GM04504 (cell line): ENCODE measurements at regions not wholly inside any gene's neighbourhood (a gene's known extent, or its start where the extent isn't known, plus 50 kb on each side); places are given as distances from the start of the nearest gene placed in this dataset.

Experiments used
- DNase-seq: peaks from one replicate; pipeline ENCODE4 v3.0.0-alpha.2; 2012; ENCODE audit warnings: low read depth

DNA sequence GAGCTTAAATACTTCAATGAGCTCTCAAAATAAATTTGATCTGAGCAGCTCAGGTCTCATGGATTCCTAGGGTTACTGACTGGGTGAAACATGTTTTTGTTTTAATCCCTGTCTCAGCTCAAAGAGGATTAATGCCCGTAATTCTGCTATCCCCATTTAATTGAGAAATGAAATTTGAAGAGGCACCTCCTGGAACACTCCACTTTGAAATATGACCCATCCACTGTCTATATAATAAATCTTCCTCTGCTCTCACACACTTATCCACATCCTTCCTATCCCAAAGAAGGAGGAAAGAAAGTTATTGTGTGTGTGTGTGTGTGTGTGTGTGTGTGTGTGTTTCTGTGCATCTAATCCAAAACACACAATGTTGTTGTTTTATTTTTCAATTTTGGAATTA, 2082.4 kb upstream of the PIK3C3 start:
- no peak for DNase-seq

DNA sequence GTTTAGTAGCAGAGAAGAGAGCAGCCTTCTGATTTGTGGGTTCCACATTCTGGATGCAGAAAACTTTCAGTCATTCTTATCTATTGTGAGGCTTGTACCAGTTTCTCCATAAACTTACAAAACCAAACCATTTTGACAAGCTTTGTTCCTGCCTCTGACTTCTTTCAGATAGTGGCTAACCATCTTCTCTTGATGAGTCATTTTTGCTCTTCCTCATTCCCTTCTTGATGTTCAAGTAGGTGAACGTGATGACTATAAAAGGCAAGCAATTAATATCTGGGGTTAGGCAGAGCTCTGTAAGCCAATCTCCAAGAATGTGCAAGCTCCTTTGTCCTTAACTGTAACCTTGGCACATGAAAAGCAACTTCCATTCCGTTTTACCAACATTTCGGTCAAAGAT, 2083.1 kb upstream of the PIK3C3 start:
- no peak for DNase-seq

DNA sequence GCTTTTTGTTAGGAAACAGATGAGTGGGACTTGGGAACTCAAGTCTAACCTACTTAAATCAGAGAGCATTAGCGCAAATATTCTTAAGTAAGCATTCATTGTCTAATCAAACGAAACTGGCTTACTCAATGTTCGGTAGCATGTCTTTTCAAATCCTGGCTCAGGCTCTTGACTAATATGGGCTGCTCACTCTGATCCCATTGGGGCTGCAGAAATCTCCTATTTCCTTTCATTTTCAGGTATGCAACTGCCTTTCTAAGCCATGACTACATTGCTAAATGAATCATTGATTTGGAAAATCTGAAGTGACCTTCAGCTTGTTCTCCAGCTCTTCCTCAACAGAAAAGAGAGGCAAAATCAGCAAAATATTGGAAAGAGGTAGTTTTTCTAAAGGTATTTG, 2084.4 kb upstream of the PIK3C3 start:
- DNase-seq: no peak

DNA sequence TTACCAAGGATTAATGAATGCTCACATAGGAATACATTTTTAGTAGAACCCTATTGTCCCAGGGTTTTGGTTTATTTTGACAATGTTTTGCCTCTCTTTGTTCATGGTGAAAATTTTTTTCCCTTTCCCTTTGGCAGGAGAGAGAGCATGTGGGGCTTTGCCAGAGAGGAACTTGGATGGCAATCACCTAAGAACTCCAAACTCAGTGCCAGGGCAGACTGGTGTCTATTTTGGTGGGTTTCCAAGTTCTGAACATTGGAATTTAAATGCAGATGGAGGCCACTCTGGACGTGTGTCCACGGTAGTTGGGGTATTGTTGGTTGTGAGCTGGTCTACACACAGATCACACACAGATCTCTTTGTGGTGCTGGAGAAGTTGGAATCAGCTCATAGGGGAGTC, 2091.1 kb upstream of the PIK3C3 start:
- DNase-seq: no peak

DNA sequence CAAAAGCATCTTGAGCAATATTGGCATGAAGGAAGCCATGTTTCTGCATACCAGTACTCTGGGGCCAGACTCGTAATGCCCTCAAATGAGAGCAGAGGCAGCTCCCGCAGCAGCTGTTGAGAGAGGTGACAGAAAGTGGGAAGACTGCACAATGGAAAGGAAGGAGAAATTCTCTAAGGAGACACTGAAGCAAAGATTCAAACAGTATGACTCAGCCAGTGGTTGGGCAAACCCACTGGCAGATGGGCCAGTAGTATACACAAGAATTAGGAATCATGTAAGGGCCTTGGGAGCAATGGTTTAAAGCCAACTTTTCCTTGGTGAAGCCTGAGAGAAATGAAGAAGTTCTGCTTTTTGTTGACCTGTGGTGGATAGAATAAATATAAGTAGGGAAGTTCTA, 2092.7 kb upstream of the PIK3C3 start:
- no peak for DNase-seq

DNA sequence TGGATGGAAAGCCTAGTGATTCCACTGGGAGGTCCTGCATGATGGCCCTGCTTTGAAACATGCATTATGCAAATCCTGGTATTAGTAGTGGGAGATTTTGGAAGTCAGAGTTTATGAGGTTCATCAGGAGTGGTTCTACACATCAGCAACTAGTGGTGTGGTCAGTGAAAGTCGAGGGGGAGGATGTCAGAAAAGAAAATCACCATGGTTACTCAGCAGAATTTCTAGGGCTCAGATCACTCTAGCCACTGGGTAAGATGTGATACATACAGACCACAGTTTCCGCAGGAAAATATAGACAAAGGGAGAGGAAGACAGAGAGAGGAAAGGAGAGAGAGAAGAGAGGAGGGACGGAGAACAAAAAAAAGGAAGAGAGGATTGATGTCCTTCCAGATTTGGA, 2100.7 kb upstream of the PIK3C3 start:
- DNase-seq: no peak

DNA sequence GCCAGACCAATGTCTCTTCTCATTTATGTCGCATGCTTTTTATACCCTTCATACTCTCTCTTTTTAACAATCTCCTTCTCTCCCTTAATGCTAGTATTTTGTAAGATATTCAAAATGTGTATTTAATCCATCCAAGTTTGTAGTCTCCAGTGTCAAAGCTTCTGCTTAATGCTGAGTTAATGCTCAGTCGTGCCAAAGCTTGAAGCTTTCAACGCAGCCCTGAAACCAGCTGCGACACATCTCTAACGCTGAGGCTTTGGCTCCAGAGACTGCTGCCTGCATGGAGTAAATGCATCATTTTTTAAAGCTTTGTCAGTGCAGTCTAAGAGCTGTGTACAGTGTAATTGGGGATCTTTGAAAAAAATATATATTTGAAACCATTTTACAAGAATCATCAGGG, 2108.8 kb upstream of the PIK3C3 start:
- no peak for DNase-seq

DNA sequence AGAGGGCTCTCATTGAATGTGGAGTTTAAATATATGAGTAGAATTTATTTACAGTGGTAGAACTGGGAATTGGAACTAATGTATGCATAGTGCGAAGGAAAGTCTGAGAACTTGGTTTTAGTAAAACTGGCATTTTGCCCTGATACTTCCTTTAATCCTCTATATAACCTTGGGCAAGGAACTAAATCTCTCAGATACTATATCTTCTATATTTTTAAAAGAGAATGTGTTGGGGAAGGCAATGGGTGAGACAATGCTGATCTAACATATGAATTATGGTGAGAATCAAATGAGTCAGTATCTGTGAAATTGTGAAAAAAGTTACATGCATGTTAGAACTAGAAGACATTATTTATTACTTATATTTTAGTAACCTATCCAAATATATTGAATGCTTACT, 2109.4 kb upstream of the PIK3C3 start:
- DNase-seq: no peak

DNA sequence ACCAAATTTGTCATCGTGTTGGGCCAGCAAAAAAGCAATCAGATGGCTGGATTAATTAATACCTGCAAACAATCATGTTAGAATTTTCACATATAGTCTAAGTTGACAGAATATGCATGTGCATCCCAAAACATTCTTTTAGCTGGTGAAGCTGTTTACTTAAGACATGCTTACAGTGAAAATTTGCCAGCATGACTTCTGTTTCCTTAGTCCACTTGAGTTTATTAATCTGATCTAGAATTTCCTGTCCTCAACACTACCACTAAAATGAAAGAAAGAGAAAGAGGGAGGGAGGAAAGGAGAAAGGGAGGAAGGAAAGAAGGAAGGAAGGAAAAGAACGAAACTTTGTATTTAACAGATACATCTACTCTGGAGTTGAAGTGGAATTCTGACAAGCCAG, 2109.9 kb upstream of the PIK3C3 start:
- no peak for DNase-seq

DNA sequence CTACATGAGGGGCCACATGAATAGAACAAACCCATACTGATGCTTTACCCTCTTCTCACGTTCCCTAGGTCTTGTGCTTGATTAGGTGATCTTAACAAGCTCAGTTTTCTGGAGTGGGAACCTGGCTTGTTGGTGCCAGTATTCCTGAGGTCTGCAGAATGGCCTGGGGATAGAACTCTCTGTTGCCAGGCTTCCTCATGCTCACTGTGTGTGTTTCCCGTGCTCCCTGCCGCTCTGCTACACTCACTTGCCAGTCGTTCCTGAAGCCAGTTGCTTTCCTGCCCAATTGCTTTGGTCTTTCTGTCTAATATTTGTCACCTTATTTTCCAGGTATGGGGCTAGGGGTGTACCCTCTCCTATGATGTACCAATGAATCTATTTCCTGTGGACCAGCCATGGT, 2111.5 kb upstream of the PIK3C3 start:
- DNase-seq: no peak

DNA sequence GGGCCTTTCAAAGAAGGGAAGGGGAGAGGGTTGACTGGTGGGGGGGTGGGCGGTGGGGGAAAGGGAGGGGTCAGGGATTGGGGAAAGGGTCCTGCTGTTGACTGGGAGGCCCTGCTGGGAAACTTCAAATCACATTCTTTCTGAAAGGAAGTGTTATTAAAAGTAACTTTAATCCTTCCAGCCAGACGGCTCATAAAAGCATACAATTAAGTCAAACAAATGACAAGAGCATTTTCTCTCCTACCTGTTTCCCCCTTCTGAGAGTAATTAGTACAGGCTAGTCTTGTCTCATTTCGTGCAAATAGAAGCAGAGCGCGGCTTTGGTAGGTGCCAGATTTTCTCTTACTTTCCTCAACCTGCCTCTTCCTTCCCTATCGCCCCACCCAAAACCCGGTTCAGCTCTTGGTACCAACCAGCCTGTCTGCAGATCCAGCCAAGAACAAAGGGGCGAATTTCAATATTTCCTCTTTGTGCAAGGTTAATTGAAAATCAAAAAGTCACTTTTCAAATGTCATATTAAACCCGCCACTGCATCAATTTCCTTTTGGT, 2112.6 kb upstream of the PIK3C3 start:
- DNase-seq: no peak

DNA sequence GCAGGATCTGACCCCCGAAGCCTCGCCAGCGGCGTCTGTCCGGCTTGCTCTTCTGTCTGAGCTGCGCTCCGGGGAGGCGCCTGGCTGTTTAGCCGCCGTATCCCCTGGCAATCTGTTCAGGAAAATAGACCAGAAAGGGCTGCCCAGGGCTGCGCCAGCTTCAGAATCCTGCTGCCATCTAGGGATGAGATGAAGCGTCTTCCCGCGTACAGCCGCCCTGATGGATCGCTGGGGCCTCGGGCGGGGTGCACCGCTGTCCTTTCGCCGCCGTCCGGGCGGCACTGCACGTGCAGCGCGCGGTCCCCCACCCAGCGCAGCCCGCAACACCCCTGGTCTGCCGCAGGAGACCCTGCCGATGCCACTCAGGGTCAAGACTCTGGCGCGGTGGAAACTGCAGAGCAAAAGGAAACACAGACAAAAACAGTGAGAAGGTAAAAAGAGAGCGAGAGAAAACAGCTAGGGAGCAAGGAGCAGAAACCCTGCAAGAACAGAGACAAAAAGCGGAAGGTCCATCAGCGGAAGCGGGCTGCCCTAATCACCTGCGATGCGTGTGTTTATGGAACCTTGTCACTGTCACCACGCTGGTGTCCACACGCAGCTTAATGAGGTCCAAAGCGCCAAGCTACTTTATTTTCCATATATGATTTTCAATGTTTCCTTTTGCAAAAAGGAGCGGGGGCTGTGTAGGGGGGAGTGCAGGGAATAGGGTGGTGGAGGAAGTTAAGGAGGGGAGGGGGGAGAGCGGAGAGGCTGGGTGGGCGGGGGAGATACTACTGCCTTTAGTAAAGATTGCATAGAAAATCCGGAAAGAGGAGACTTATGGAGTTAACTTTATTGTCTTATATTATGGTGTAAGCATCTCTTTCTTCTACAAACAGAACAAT, 2113.3 kb upstream of the PIK3C3 start:
- peak; percentile 42 for DNase-seq

DNA sequence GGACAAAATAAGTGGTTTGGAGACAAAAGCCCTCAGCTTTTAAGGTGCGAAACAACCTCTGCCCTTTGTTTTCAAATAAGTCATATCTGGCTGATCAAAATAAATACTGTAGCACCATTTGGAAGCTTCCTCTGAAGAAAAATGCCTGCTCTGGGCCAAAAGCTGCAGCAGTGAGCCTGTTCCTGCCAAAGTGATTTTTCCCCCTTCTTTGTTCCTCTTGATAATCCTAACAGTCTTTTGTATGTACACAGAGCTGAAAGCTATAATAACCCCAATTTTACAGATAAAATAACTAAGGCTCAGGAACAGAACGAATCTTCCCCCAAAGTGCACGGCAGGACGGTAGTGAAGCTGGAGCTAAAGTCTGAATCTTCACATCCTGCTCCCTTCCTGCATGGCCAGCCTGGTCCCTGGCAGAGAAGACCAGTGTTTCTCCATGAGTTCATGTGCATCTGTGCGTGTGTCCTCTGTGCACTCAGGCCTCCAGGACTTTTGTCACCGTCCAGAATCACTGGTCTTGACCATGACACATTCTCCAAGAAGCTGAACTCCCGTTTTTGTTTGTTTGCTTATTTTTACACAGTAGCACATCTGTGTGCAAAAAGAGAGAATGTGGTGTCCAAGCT, 2114.1 kb upstream of the PIK3C3 start:
- DNase-seq: peak; percentile 2

DNA sequence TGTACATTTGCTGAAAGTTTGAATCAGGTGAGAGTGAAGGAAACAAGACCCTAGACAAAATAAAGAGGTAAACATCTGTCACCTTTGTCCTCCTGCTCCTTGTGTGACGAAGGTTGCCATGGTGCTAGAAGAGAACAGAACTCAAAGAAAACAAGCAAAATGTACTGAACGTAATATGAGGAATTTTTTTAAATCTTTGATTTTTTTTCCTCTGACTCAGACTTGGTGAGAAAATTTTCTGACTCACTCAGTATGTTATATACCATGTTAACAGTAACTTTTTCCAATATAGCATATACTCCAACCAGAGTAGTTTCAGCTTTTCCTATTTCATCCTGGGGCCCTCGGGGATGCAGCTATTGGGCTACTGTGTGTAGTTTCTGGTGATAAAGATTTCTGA, 2114.6 kb upstream of the PIK3C3 start:
- DNase-seq: no peak

DNA sequence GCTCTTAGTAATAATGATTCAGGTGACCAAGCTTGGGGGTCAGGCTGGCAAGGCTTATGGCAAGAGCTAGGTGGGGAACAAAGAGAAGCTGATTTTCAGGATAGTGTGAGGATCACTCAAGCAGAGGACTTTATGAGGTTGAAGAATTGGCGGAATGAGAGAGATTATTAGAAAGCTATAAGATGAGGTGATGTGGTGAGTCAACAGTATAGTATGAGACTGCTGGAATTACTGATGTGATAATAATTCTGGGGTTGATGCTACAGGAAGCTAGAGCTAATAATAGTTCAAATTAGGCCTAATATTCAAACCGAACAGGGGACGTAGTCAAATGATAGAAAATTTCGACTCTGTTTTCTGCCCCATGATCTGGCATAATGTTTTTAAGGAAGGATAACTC, 2115.3 kb upstream of the PIK3C3 start:
- DNase-seq: no peak

DNA sequence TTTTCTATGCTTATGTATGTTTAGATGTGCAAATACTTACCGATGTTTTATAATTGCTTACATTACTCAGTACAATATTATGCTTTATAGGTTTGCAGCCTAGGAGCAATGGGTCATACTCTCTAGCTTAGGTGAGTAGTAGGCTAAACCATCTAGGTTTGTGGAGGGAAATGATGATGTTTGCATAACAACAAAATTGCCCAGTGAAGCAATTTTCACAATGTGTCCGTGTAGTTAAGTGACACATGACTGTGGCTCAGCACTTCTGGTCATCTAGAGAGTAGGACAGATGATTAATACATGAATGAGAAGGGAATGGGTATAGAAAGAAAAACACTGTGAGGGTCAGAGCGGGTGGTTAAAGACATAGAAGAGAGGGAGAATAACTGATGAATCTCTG, 2116.2 kb upstream of the PIK3C3 start:
- DNase-seq: no peak

DNA sequence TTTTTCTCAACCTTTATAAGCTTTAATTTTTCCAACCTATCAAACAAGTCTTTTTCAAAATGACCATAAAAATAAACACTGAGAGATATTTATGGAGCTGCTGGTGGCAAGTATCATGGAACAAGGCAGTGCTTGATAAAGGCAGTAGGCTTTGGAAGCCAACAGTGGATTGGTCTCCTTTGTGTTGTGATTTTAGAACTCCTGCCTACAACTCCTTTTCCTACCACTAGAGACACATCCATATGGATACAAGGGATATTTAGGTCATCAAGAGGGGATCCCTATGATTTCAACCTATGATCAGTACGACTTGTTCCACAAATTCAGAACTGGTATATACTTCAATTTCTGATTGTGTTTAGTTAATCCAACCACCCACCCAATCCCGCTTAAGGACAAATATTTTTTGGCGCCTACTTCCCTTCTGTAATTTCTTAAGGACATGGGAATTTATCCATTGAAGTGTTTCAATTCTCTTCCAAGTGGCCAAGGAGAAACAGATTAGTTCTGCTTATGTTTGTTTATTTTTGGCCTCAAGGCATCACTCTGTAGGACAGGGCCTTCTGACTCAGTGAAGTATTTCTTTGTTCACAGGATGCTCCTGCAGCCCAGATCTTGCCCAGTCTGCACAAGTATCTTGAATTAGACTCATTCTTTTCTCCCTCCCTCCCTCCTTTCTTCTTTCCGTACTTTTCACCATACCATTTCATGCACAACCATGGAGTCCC, 2119.6 kb upstream of the PIK3C3 start:
- DNase-seq: no peak

DNA sequence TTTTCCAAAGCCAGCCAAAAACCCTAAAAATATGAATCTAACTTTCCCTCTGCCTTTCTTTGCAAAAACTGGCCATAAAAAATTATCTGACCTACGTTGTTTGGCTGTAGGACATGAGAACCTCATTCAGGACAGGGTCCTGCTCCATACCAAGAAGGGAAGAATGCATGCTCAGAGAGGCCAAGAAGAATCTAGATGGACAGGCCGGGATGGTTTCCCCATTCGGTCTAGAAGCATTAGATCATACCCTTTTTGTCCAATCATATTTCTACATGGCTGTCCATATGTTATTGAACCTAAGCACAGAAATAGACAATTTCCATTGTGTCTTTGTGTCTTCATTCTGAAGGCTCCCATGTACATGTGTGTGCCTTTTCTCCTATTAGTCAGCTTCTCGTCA, 2120.4 kb upstream of the PIK3C3 start:
- DNase-seq: no peak

DNA sequence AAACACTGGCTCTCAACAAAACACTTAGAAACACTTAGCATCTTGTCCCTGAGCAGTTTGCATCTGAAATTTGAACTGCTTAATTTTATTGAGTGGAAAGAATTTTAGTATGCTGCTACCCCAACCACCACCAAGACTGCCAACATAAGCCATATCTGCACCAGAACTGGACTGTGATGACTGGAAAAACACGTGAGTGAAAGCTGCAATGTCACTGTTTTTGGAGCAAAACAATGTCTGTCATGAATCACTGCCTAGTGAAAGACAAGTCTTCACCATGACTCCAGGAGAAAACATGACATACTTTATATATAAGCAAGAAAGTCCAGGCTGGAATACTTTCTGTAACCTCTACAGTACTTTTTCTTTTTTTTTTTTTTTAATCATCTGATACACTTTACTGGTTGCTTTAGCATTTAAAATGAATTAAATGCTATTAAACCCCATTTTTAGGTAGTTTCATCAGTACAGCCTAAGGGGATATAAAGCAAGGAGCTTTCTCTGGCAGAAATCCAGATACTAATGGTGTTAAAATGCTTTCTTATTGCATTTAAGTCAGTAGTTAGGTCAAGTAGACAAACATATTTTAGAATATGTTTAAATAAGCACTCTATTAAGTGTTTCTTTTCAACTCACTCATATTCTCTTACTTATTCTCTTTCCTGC, 2129.4 kb upstream of the PIK3C3 start:
- DNase-seq: peak; percentile 4

DNA sequence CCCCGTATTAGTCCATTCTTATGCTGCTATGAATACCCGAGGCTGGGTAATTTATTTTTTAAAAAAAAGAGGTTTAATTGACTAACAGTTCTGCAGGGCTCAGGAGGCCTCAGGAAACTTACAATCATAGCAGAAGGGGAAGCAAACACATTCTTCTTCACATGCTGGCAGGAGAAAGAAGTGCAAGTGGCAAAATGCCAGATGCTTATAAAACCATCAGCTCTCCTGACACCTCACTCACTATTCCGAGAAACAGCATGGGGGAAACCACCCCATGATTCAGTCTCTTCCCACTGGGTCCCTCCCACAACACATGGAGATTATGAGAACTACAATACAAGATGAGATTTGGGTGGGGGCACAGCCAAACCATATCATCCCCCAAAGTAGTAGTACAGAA, 2148.5 kb upstream of the PIK3C3 start:
- DNase-seq: no peak

DNA sequence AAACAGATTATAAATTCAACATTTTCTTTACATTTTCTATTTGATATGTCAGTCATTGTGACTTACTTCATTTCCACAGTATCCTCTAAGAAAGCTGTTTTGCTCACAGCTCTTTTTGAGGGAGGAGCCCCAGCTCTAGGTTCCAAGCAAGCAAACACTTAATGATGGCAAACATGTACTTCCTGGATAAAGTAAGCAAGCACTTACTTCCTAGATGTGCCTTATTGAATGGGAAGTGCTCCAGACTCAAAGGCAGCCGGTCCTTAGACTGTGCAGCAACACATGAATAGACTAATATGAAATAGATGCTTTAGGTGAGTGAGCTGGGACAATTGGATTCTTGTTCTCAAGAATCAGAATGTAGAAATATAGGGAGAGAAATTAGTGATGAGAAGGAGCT, 2149.8 kb upstream of the PIK3C3 start:
- DNase-seq: no peak

DNA sequence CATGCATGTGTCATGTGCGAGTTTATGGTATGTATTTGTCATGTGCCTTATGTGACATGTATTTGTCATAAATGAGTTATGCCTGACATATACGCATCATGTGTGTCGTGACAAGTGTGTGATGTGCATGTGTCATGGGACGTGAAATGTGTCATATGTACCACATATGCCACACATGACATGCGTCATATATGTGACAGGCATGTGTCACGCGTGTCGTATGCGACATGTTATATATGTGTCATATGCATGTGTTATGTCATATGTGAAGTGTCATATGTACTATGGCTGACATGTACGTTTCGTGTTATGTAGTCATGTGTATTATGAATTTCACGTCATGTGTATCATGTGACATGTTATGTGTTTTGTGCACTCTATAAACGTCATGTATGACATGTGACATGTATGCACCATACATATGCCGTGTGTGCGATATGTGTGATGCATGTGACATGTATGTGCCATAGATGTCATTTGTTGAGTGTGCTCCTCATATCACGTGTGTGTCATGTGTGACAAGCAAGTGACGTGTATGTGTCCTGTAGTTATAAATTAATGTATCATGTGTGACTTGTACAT, 2152.3 kb upstream of the PIK3C3 start:
- no peak for DNase-seq
